ENCODE measurements at regions not wholly inside any gene's neighbourhood (a gene's known extent, or its start where the extent isn't known, plus 50 kb on each side); places are given as distances from the start of the nearest gene placed in this dataset.
"Not testable (repeated sequence)": the region's sequence is repeated elsewhere in the genome, so short reads cannot be mapped to it uniquely, and the experiment has no call there.

GRCh38 chr12:131278451-131279115, 324.9 kb downstream of the ADGRD1 start:
- TF ChIP-seq CTCF (optimal IDR thresholded peaks at IDR 0.05 in 1 of 3, IDR thresholded peaks at IDR 0.05 in 1 of 3, conservative IDR thresholded peaks at IDR 0.05 in 1 of 3; ENCODE audit: extremely low read depth in 1 of 3, insufficient read depth in 2 of 3, low read length in 3 of 3); EZH2 (IDR thresholded peaks at IDR 0.05; ENCODE audit: low read length): not testable (repeated sequence)

All from keratinocyte (primary cell).